Brain pericyte (primary cell): ENCODE measurements at regions not wholly inside any gene's neighbourhood (a gene's known extent, or its start where the extent isn't known, plus 50 kb on each side); places are given as distances from the start of the nearest gene placed in this dataset.

Source experiments
- DNase-seq: peaks from one replicate; pipeline ENCODE4 v3.0.0-alpha.2; 2012; ENCODE audit warnings: low read depth, low spot score

DNA sequence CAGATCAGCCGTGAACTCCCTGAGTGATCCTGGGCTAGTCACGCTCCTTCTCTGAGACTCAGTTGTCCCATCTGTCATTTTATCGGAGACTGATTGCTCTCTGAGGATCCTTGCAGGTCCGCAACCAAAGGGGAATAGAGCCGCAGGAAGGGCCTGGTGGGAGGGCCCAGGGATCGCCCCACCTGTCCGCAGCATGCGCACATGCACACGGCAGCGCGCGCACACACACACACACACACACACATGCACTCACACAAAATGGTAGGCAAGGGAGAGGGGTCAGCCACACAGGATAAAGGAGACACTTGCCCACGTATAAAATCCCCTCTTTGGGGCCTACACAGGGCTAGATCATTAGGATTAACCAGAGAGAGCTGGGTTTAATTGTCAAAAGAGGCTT, 95.6 kb upstream of the FOXP4 start:
- no peak for DNase-seq

DNA sequence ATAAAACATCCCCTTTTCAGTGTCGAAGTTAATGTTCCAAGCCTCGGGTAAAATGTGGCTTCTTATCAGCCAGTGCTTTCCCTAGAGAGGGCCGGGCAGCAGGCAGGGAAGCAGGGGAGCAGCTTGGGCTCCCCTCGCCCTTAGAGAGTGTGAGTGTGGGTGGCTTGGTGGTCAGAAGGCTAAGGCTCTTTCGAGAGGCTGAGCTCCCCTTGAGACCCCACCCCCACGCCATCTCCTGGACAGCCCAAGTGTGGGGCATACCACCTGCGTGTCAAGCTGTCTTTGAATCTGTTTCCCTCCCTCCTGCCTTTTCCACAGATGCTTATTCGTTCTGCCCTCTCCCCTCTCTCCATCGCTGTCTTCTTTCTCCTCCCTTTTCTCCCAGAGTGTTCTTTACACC, 95.1 kb upstream of the FOXP4 start:
- no peak for DNase-seq

DNA sequence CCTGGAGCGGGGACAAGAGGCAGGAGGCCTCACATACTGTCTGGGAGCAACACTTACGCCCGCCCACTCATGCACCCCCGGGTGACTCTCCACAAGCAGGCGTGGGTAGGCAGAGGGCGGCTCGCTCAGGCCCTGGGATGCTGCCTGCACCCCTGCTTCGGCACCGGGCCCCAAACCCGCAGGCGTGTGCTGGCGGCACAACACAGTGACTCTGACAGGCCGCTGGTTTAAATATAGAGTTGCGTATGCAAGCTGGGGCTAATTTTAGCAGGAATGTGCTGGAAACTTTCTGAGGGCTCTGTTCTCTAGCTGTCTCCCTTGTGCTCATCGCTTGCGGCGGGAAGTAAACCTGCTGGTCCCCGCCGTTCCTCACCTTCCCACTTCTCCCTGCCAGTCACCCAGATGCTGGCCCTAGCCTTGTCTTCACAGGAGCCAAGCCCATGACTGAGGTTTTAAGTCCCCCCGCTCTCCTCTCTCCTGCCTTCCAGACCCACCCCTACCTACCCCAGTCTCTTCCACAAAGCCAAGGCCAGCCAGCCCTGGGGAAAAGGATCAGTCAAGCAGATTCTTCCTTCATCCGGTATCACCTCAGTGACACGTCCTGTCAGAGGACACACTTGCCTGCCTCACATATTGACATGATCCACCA, 94.5 kb upstream of the FOXP4 start:
- no peak for DNase-seq

DNA sequence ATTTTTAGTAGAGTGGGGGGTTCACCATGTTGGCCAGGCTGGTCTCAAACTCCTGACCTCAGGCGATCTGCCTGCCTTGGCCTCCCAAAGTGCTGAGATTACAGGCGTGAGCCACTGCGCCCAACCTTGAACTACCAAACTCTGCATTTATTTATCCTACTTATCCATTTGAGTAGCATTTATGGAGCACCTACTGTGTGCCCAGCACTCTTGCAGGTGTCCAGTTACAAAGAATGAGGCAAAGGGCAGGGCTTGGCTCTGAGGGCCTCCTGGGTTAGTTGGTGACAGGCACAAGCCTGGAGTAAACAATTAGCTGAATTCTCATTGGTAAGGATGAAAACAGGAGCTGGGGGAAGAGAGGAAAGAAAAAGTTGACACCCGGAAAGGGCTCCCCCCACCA, 93.4 kb upstream of the FOXP4 start:
- DNase-seq: no peak

DNA sequence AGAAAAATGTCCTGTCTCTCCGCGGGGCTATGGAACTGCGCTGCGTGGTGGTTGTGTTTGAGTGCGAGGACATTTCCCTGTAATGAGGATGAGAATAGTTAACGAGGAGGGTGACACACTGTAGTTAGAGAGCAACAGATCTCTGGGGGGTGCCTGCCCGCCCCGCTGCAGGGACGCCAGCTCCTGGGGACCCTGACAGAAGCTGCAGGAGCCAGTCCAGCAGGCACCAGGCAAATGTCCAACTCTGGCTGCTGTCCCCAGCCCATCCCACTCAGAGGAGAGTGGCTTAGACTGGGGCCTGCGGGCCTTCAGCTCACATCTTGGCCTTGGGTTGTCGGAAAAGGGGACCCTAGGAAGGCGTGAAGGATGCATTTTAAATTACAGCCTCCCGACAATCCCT, 92.9 kb upstream of the FOXP4 start:
- no peak for DNase-seq

DNA sequence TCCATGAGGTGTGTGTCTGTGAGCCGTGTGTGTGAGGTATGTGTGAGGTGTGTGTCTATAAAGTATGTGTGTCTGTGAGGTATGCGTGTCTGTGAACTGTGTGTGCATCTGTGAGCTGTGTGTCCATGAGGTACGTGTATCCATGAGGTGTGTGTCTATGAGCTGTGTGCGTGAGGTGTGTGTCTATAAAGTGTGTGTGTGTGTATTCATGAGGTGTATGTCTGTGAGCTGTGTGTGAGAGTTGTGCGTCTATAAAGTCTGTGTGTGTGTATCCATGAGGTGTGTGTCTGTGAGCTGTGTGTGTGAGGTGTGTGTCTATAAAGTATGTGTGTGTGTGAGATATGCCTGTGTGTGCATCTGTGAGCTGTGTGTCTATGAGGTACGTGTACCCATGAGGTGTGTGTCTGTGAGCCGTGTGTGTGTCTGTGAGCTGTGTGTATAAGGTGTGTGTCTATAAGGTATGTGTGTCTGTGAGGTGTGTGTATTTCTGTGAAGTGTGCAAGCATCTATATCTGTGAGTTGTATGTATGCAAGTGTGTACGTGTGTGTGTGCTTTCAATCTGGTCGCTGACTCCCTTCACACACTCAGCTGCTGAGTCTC, 91.9 kb upstream of the FOXP4 start:
- no peak for DNase-seq

DNA sequence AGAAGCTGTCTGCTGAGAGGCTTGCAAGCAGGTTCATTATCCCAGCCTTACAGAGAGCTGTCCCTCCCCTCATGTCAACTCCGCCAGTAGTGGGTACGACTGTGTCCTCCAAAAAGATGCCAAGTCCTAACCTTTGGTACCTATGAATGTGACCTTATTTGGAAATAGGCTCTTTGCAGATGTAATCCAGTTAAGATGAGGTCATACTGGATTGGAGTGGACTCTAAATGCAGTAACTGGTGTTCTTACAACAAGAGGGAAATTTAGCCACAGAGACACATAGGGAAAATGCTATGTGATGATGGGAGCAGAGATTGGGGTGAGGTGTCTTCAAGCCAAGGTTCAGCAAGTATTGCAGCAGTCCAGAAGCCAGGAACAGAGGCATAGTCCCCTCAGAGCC, 90.8 kb upstream of the FOXP4 start:
- DNase-seq: no peak

DNA sequence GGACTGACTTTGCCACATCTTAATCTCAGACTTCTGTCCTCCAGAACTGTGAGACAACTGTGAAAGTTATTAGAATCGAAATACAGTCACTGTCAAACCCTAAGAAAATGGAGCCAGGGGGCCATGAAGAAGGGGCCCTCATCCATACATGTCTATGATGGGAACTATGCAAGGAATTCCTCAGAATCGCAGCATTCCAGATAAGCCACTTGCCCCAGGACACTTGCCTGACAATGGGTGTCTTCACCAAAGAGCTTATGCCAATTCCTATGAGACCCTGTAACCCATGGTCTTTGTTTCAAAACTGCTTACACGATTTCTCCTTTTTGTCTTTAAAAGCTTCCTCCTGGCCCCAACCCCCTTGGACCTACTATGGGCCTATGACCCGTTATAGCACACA, 90.4 kb upstream of the FOXP4 start:
- DNase-seq: no peak

DNA sequence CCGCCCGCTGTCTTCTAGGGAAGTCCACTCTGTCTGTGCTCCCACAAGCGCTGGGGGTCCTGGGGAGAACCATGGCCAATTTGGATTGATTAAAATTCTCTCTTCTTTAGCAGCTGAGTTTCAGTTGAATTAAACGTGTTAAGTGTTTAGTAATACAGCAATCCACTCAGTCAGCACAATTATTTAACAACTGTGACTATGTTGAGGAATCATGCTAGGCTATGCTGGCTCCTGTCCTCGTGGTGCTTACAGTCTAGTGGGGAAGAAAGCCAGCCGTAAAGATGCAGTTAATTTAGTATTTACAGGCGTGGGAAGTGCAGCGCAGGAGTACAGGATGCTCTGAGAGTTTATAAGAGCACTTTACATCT, 88.9 kb upstream of the FOXP4 start:
- no peak for DNase-seq

DNA sequence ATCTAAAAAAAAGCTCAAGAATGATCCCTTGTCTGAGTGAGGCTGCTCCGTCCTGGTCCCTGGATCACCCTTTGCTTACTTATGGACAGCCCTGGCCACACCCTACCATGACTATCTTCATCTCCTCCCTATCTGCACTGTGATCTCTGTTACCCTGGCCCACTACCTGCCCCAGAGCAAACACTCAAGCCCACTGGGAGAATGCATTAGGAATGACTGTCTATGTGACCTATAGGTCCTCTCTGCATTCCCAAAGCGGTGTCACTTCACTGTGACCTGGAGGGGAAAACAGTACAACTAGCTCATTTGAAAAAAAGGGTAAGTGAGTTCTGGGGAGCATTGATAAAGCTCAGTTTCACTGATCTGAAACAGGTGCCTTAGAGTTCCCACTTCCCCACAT, 86.4 kb upstream of the FOXP4 start:
- no peak for DNase-seq

DNA sequence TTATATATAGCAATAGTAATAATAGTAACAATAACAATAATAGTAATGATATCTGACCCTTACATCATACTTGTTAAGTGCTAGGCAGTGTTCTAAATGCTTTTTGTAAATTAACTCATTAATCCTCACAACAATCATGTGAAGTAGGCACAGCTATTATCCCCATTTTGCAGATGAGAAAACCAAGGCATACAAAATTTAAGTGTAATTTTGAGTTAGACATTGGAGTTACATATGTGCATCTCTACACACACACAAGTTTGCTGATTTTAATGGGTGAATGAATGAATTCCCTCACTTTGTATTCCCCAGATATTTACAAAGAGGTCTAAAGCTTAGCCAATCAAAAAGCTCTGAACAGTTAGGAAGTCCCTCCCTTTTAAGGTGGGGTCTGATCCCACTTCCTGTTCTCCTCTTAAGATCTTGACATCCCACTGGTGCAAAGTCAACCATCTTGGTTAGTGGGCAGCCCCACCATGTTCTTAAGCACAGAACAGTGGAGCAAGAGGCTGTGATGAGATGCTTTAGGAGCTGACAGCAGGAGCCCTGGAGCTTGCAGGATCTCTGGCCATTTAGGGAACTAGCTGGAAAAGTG, 85.3 kb upstream of the FOXP4 start:
- DNase-seq: no peak

DNA sequence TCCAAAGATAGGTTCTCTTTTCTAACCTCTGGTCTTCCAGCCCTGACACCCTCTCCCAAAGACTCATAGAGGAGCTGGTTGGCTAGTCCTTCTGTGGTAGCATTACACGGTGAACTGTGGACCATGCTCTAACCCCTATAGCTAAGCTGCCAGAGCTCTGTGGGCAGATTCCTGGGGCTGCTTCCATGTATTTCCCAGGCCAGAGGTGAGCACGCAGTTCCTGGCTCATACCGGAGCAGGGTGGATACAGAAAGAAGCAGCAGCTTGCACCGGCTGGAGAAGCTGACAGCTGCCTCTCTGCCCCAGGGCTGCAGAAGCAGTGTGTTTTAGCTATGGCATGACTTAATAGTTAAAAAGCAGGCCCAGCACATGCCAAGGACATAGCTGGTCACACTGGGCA, 84.1 kb upstream of the FOXP4 start:
- no peak for DNase-seq

DNA sequence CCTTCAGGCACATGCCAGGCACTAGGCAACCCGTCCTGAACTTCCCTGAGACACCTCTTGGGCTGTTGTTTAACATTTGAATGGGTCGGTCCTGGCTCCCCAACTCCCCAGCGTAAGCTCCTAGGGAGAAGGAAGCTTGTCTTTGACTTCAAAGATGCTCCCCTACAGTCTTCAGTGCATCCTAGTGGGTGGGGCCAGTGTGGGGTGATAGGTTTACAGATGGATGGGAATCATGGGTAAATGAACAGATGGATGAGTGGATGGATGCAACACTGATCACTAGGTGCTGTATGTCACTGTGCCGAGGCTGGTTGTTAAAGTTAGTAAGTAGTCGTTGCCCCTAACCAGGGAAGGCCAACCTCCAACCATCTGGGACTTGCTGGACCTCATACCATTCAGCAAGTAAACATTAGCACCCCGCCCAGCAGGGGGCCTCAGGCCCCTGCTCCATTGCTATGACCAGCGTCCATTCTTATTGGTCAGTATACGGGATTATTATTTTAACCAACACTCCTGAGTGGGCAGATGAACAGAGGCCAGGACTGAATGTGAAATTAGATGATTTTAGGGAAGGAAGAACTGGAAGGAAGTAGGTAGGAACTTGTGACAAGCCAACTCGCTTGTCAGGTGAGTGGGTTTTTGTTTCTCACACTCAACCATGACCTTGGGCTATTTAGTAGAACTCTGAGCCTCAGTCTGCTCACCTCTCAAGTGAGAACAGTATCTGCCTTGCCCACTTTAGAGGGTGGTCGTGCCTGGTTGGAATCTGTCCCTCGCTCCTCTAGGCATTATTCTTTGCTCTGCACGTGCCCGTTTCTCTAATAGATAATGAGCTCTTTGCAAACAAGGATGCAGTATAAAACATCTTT, 82.9 kb upstream of the FOXP4 start:
- DNase-seq: no peak

DNA sequence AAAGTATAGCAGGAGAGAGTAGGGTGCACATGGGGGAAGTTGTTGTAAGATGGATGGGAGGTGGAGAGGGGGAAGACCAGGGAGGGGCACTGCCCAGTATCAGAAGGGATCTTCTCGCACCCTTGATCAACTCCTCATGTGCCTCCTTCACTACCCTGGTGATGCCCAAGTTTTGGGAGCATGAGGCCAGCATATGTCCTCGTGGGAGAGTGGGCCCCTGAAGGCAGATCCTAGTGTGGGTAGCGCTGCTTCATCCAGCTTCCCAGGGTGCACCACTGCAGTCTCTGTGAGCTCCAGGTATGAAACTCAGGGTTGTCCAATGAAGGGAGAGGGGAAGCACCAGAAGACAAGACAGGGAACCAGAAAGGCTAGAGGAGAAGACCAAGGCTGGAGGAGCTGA, 82.2 kb upstream of the FOXP4 start:
- no peak for DNase-seq

DNA sequence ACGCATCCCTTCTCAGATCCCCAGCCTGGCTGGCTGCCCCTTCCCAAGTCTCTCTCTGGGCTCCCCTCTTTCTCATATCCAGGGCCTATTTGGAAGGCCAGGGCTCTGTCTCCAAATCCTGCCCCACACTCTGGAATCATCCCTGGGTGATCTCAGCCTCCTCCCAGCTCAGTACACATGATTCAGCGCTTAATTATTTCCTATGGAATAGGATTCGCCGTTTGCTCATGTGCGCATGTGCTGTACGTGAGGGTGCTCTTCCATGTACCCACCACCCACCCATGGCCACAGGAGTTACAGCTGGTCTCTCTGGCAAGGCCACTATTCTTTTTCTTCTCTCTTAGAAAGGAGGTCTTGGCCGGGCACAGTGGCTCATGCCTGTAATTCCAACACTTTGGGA, 81.7 kb upstream of the FOXP4 start:
- DNase-seq: no peak

DNA sequence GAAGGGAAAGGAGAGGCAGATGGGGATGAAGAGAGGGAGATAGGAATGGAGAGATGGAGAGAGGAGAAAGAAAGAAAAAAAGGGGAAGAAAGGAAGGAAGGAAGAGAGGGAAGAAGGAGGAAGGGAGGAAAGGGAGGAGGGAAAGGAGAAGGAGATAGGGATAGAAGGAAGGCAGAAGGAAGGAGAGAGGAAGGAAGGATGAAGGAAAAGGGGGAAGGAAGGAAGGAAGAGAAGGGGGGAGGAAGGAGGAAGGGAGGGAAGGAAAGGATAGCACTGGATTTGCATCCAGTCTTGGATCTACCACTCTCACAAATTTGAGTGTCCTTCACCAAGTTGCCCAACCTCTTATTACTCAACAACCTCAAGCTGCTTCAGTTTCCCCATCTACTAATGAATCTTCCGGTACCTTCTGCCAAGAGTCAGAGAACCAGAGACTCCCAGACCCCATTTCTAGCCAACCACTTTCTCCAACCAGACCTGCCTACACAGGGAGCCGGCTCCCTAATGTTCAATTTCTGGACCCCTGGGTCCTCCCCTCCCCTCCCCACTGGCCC, 79.7 kb upstream of the FOXP4 start:
- no peak for DNase-seq

DNA sequence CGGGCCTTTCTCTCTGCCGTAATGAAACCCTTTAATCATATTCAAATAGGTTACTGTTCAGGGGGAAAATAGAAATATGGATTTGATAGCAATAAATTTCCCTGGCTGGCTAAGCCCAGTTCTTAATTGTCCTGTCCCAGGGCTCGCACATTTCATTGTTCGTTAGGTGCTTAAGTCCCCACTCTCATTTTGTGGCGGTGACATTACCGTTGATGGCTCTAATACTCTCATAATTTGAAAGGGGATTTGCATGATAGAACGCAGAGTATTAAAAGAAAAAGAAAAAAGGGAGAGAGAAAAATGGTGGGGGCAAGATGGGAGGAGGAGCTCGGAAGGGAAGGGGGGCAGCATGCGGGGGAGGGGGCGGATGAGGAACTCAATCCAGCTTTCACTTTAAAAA, 79.1 kb upstream of the FOXP4 start:
- DNase-seq: no peak

DNA sequence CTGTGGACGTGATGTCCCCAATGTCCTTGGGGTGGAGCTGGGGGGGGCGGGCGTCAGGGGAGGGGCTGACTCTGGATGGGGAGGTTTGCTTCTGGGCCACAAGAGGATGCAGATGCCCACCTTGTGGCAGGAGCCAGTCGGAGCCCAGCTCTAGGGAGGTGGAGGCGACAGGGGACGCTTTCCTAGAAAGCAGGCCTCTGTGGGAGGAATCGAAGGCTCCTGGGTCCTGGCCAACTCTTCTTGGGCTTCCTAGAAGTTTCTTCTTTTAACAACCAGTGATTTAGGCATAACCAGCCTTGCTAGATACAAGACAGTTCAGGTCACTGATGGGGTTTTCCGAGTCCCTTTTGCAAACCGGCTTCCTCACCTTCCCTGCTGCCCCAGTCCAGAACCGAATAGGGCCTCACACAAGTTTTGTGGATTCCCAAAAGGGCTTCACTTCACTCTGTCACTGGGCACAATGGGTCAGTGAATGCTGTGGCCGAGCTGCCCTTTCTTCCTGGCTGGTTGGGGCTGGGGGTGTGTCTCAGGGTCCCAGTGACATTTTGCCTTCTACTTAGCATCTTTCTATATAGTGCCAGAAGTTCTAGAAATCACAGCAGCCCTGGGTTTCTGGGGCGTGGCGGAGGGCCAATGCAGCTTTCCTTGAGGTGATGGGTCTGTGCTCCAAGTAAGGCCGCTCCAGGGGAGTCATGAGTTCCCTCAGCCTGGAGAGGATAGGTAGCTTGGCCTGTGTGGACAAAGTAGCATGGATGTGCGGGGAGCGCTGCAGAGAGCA, 78.4 kb upstream of the FOXP4 start:
- DNase-seq: no peak

DNA sequence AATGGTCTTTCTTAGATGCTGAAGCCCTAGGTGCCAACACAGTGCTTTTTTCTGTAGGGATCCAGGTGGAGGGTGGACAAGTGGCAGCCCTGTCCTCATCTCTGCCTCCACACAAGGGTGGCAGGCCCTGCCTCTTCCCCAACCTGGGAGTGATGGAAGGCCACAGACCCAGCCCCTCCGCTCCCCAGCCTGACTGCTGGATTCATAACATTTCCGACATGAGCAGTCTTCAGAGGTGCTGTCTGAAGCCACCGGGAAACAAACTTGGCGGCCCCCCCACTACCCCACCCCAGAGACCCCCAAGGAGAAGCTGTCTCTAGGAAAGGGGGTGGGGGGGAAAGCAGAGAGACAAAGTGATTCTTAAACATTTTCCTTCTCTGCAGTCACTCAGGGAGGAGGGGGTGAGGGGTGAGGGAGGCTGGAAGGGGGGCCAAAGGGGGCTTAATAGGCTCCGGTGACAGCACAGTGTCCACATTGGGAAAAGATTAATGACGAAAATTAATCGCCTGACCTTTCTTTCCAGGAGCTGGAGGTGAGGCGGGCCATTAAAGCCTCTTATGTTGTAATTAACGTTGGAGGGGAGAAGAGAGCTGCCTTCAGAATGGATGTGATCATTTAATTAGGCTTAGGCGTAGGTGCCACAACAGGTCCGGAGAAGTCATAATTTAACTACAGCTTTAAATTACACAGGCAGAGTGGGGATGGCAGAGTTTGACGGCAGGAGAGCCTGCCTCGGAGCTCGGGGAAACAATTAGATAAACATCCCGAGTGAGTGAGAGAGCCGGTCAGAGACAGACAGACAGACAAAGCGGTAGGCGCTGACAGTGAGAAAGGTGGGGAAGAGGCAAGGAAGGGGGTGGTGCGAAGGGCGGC, 76.8 kb upstream of the FOXP4 start:
- no peak for DNase-seq

DNA sequence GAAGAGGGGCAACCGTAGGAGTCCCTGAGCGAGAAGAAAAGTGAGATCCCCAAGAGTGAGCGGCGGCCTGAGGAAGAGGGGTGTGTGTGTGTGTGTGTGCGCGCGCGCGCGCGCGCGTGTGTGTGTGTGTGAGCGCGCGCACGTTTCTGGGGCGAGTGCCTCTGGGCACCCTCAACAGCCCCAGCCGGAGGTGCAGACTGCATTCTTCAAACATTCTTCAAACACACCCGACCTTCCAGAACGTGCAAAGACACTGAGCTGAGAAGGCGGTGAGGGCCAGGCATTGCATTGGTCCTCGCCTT, 76.2 kb upstream of the FOXP4 start:
- DNase-seq: no peak
